Hepatocyte (in vitro differentiated cells): ENCODE measurements at regions not wholly inside any gene's neighbourhood (a gene's known extent, or its start where the extent isn't known, plus 50 kb on each side); places are given as distances from the start of the nearest gene placed in this dataset.

ENCODE experiments used
- EZH2 ChIP-seq: fragments of 200-600 bp; sonication (generic); IDR thresholded peaks from 2 replicates; pipeline ENCODE4 v1.6.1; 2016; ENCODE audit warnings: antibody characterized with exemption, mild to moderate bottlenecking, borderline replicate concordance
- EZH2phosphoT487 ChIP-seq: fragments of 200-600 bp; sonication (generic); IDR thresholded peaks from one replicate; pipeline ENCODE4 v1.6.1; 2018; ENCODE audit warnings: antibody characterized with exemption, mild to moderate bottlenecking, low read depth, moderate library complexity; ENCODE audit not compliant: unreplicated experiment, severe bottlenecking
- TF ChIP-seq, protein P1 (sequence below): fragments of 200-600 bp; sonication (generic); IDR thresholded peaks from 2 replicates; pipeline ENCODE4 v1.5.1; 2016; ENCODE audit warnings: antibody characterized with exemption, mild to moderate bottlenecking; ENCODE audit not compliant: poor library complexity

GRCh38 chr14:34098985-34099349 is 148.1 kb upstream of the EGLN3 start:
- TF ChIP-seq, protein P1, sequence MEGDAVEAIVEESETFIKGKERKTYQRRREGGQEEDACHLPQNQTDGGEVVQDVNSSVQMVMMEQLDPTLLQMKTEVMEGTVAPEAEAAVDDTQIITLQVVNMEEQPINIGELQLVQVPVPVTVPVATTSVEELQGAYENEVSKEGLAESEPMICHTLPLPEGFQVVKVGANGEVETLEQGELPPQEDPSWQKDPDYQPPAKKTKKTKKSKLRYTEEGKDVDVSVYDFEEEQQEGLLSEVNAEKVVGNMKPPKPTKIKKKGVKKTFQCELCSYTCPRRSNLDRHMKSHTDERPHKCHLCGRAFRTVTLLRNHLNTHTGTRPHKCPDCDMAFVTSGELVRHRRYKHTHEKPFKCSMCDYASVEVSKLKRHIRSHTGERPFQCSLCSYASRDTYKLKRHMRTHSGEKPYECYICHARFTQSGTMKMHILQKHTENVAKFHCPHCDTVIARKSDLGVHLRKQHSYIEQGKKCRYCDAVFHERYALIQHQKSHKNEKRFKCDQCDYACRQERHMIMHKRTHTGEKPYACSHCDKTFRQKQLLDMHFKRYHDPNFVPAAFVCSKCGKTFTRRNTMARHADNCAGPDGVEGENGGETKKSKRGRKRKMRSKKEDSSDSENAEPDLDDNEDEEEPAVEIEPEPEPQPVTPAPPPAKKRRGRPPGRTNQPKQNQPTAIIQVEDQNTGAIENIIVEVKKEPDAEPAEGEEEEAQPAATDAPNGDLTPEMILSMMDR: no peak
- TF ChIP-seq EZH2 (no peak), EZH2phosphoT487 (no peak)
